Upper lobe of left lung (tissue), 4 donors: ENCODE measurements at regions not wholly inside any gene's neighbourhood (a gene's known extent, or its start where the extent isn't known, plus 50 kb on each side); places are given as distances from the start of the nearest gene placed in this dataset.

Source experiments
- CTCF ChIP-seq, 6 experiments: fragments of 450-650 bp in 4 of 6; fragments of 200-600 bp in 2 of 6; sonication (generic) in 2 of 6; IDR thresholded peaks; one replicate each; pipeline ENCODE4 v1.5.1; 2016 to 2019; ENCODE audit warnings: antibody characterized with exemption in 6 of 6
- EP300 ChIP-seq, 4 donors: sonication (generic); formaldehyde crosslinking; IDR thresholded peaks; one replicate each; pipeline ENCODE4 v1.5.1; 2017; ENCODE audit warnings: antibody characterized with exemption in 4 of 4, control low read depth in 2 of 4
- POLR2AphosphoS5 ChIP-seq, 2 donors: sonication (generic); formaldehyde crosslinking; IDR thresholded peaks; one replicate each; pipeline ENCODE4 v1.5.1; 2017; ENCODE audit warnings: antibody characterized with exemption in 2 of 2

GRCh38 chr5:34502581-34502980 lies 153.5 kb upstream of the RAI14 start:
- no peak for TF ChIP-seq CTCF (IDR thresholded peaks at IDR 0.05)
- no peak for TF ChIP-seq EP300 (IDR thresholded peaks at IDR 0.05)
- TF ChIP-seq POLR2AphosphoS5 (IDR thresholded peaks at IDR 0.05) = no peak
